HG03571 (cell line): ENCODE measurements at regions not wholly inside any gene's neighbourhood (a gene's known extent, or its start where the extent isn't known, plus 50 kb on each side); places are given as distances from the start of the nearest gene placed in this dataset.

Experiments
- ATAC-seq: cut with Tn5 transposase; IDR thresholded peaks from one replicate; pipeline ENCODE4 v1.9.1; 2021; ENCODE audit not compliant: unreplicated experiment

DNA sequence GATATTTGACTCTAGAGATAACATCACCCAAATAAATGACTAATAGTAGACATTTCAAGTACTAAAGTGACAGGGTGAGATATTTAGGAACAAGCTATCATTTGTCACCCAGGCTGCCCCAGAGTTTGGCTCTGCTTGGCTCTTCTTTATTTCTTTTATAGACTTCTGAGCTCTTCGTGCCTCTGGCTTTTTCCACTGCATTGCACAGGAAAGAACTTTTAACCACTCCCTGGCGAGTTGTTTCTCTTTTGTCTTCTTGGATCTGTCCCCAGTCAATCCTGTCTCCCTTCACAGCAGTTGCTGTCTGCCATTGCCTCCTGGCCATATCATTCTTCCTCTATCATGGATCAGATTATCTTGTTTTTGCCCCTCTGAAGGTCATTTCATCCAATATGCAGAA, 339.2 kb upstream of the DCBLD2 start:
- no peak for ATAC-seq

DNA sequence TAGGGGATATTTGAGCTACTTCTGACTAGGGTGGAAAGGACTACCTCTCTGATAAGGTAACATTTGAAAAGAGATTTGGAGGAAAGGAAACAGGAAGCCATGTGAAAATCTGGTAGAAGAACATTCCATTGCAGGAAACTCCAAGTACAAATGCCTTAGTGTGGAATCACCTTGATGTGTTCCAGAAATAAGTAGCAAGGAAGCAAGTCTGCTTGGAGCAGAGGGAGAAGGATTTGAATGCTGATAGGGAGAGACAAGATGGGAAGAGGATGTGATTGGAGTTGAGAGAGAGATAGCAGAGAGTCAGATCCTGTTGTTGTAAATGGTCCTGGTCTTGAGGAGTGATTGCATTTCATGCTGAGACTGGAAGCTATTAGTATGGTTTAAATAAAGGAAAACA, 335.1 kb upstream of the DCBLD2 start:
- ATAC-seq: no peak

DNA sequence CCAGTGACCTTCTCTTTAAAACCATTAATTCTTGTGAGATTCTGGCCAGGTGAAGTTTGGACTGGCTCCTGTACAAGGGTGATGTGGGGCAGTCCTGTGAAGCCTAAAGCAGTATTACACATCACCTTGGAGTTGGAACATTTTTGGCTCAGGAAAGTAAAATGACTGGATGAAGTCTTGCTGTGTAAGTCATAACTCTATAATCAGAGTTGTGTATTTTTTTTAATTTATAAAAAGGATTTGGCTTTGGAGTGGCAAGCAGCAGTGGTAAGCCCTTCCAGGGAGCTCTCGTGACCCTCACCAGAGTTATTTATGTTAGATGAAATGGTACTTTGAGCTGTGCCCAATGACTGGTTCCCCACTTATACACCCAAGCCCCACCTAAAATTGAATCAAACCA, 331.2 kb upstream of the DCBLD2 start:
- ATAC-seq: no peak

- no peak for ATAC-seq
Observed at GRCh38 chr3:99218468-99218867, 317.0 kb upstream of the DCBLD2 start.

DNA sequence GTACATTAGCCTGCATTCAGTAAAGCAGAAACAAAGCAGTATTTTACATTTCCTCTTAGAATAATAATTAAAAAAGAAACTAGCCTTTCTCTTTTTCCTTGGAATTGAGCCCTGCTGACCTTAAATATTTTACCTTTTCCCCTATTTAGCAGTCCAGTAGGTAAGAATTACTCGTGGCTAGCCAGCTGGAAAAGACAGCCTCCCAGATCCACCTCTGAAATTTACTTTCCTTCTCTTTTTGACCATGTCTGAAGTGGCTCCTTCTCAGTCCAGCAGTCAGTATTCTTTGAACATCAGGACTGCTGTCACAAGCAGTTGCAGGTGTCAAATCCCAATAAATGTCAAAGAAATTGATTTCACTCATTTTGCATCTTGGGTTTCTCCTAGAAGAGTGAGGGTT, 311.5 kb upstream of the DCBLD2 start:
- ATAC-seq: no peak

- ATAC-seq: no peak
Observed at GRCh38 chr3:99211309-99211708, 309.8 kb upstream of the DCBLD2 start.

DNA sequence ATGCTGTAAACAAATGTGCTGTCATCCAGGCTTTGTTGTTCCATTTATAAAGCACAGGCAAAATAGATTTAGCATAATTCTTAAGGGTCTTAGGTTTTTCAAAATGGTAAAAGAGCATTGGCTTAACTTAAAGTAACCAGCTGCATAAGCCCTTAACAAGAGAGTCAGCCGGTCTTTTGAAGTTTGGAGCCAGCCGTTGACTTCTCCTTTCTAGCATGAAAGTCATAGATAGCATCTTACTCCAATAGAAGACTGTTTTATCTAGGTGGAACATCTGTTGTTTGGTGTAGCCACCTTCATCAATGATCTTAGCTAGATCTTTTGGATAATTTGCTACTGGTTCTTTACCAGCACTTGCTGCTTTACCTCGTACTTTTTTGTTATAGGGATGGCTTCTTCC, 297.5 kb upstream of the DCBLD2 start:
- ATAC-seq: no peak

- ATAC-seq: no peak
Observed at GRCh38 chr3:99191186-99191585, 289.7 kb upstream of the DCBLD2 start.

DNA sequence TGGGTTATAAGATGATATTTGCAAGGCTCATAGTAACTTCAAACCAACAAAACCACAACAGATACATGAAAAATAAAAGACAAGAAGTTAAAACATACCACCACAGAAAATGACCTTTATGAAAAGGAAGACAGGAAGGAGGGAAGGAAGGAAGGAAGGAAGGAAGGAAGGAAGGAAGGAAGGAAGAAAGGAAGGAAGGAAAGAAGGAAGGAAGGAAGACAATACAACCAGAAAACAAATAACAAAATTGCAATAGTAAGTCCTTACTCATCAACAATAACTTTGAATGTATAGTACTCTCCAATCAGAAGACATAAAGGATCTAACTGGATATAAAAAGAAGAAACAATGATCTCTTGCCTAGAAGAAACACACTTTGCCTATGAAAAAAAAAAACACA, 287.4 kb upstream of the DCBLD2 start:
- no peak for ATAC-seq

DNA sequence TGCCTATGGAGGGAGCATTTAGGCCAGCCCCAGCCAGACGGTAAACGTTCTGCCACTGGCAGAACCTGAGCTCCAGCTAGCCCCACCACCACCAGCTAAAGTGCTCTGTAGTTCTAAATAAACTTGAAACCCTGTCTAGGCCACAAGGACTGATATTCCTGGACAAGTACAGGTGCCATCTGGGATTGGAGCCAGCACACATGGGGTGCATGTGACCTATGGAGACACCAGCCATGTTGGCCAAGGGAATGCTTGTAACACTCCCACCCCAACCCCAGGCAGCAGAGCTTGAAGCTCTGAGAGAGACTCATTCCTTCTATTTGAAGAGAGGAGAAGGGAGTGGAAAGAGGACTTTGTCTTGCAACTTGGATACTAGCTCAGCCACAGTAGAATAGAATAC, 284.5 kb upstream of the DCBLD2 start:
- ATAC-seq: no peak

- ATAC-seq: no peak
Observed at GRCh38 chr3:99176169-99176964, 274.9 kb upstream of the DCBLD2 start.

- ATAC-seq: no peak
Observed at GRCh38 chr3:99175276-99175812, 273.8 kb upstream of the DCBLD2 start.

DNA sequence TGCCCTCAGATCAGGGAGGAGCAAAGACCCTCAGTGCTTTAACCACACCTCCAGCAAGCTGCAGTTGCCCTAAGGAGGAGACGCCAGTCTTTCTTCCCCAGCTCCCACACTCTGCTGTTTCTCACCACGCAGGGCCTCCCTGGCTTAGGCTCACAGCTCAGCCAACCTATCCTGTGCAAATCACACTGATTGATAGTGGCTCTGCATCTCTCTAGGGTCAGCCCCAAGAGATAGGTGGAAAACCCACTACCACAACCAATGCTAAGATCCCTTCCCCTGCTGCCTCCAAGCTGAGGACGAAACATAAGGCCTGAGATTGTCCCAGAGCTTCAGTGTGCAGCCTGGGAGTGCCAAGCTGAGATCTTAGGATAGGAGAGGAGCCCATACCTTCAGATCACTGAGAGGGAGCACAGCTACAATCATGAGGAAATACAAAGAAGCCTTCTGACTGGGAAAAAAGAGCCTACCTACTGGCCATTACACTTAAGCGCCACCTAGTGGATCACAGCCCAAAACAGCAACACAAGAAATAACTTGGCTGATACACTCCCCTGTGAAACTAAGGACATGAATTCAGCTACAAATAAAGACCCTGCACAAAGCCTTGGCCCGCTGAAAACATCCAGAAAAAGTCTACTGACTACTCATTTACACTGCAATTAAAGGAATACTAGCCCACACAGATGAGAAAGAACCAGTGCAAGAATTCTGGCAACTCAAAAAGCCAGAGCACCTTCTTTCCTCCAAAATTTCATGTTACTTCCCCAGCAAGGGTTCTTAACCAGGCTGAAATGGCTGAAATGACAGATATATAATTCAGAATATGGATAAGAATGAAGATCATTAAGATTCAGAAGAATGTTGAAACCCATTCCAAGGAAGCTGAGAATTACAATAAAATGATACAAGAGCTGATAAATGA, 271.5 kb upstream of the DCBLD2 start:
- no peak for ATAC-seq

DNA sequence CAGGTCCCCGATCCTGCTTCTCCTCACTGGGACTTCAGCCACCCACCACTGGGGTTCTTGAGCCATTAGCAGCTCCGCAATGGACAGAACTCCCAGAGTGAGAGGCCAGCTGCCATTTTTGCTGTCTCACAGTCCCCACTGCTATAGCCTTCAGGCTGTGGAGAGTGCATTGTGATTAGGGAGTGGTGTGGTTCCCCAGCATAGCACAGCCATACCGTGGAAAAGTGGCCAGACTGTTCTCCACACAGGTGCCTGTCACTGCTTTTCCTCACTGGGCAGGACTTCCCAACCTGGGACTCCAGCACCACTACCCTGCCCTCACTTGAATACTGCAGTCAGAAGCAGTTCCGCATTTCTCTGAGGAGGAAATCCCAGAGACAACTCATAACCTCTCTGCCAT, 270.3 kb upstream of the DCBLD2 start:
- ATAC-seq: no peak

GRCh38 chr3:99170867-99171517, 269.5 kb upstream of the DCBLD2 start:
- no peak for ATAC-seq

DNA sequence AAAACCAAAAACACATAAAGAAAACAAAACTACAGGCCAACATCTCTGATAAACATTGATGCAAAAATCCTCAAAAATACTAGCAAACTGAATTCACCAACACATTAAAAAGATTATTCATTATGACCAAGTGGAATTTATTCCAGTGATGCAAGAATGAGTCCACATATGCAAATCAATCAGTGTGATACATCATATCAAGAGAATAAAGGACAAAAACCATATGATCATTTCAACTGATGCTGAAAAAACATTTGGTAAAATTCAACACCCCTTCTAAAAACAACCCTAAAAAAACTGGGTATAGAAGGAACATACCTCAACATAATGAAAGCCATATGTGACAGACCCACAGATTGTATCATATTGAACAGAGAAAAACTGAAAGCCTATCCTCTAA, 265.6 kb upstream of the DCBLD2 start:
- no peak for ATAC-seq

GRCh38 chr3:99163314-99163713, 261.8 kb upstream of the DCBLD2 start:
- no peak for ATAC-seq

- no peak for ATAC-seq
Observed at GRCh38 chr3:99159220-99159762, 257.8 kb upstream of the DCBLD2 start.

- ATAC-seq: no peak
Observed at GRCh38 chr3:99145031-99145430, 243.5 kb upstream of the DCBLD2 start.

DNA sequence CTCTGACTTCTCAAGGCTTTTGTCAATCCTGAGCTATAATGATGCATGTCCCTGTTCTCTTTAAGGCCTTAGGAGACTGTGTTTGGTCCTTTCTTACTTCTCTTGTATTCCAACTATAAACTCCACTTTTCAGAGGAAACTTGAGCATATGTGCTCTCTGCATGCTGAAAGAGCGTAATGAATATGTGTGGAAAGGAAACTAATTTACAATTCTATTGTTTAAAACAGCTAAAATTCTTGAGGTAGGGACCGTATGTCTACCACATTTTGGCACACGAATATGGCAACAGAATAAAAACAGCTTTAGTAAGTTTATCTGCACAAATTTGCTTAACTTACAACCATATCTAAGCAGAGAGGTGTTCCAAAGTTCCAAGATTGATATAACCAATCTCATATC, 242.0 kb upstream of the DCBLD2 start:
- ATAC-seq: no peak

- ATAC-seq: no peak
Observed at GRCh38 chr3:99134986-99135385, 233.5 kb upstream of the DCBLD2 start.
